T-helper 2 cell treated with Interferon-gamma antibody and Interleukin-4, amounts not matched to agents 5 μg/mL and 100 μg/mL, for 36 hours (primary cell): ENCODE measurements at regions not wholly inside any gene's neighbourhood (a gene's known extent, or its start where the extent isn't known, plus 50 kb on each side); places are given as distances from the start of the nearest gene placed in this dataset.
A peak's percentile ranks its signal among the peaks of the same experiment; 100 is the strongest.
"Not testable (repeated sequence)": the region's sequence is repeated elsewhere in the genome, so short reads cannot be mapped to it uniquely, and the experiment has no call there.

Experiments used
- DNase-seq: peaks from one replicate; pipeline ENCODE4 v3.0.0; 2021; ENCODE audit warnings: low spot score
- H3K27ac Mint-ChIP-seq: one replicate; pipeline ENCODE4 v1.8.0; 2021; ENCODE audit warnings: mild to moderate bottlenecking, mixed read lengths
- H3K27me3 Mint-ChIP-seq: one replicate; pipeline ENCODE4 v1.8.0; 2021; ENCODE audit warnings: low read depth, mixed read lengths
- H3K36me3 Mint-ChIP-seq: one replicate; pipeline ENCODE4 v1.8.0; 2021; ENCODE audit warnings: low read depth, mixed read lengths
- H3K4me1 Mint-ChIP-seq: one replicate; pipeline ENCODE4 v1.8.0; 2021; ENCODE audit warnings: low read depth, mixed read lengths
- H3K4me3 Mint-ChIP-seq: one replicate; pipeline ENCODE4 v1.8.0; 2022; ENCODE audit warnings: mild to moderate bottlenecking, moderate library complexity, mixed read lengths
- H3K9me3 Mint-ChIP-seq: one replicate; pipeline ENCODE4 v1.8.0; 2021; ENCODE audit warnings: mixed read lengths

DNA sequence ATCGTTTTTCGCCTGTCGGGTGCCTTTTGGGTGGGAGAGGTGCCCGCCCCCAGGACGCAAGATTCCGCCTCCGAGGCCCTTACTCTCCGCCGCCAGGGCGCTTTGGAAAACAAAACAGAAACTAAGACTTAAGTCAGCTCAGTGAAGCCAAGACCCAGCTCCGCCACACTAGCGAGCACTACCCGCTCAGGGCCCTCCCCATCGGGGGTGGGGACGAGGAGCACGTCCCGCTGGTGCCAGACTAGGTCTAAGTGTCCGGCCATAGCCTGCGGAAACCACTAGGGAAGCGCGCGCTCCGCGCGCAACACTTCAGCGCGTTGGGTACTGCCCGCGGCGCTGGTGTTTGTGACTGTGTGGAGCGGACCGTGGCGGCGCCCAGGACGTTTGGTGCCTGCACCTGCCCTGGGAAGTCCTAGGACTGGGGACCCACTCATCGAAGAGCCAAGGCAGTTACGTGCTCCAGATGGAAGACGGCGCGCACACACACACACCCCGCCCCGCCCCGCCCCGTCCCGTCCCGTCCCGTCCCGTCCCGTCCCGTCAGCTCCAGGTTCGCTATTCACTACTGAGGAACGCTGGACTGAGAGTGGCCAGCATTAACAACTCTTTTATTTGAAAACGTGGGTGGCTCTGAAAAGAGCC, 57.6 kb upstream of the BOLA1 start:
- H3K27me3 Mint-ChIP-seq, DNase-seq, H3K4me3 Mint-ChIP-seq, H3K9me3 Mint-ChIP-seq, H3K27ac Mint-ChIP-seq: not testable (repeated sequence)
- H3K4me1 Mint-ChIP-seq, result peaks cover 24% of the 10 kb centered on the region
- peaks cover 16% of the 10 kb centered on the region for H3K36me3 Mint-ChIP-seq

GRCh38 chr1:149842458-149843064, 56.8 kb upstream of the BOLA1 start:
- not testable (repeated sequence) for H3K9me3 Mint-ChIP-seq, H3K27ac Mint-ChIP-seq, H3K4me3 Mint-ChIP-seq, H3K27me3 Mint-ChIP-seq, DNase-seq
- peaks cover 32% of the 10 kb centered on the region for H3K4me1 Mint-ChIP-seq
- H3K36me3 Mint-ChIP-seq, result peaks cover 24% of the 10 kb centered on the region

DNA sequence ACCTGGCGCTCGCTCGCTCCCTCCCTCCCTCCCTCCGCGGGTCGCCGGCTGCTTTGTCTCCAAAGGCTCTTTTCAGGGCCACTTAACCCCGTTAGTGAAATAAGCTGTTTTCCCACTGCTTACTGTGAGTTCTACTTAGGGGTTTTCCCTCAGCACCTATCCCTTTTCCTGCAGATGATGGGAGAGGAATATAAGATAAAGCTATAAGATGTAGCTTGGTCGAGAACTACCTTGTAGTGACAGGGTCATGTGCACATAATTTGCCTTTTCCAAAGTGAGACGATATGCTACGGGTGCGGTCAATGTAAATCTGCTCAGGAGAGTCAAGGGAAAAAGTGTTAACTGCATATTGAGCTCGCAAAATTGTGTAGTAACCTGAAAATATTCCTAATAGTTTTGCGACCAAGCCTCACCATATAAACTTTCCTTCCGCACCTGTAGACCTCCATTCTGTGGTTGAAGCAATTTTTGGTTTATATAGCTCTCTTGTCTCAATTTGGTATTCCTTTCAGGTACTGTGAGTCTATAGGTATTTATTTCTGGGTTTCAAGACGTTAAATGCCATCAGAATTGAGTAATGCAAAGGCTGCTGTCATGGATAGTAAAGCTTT, 55.8 kb upstream of the BOLA1 start:
- DNase-seq, result peak; percentile 7
- Mint-ChIP-seq H3K9me3 (no peaks in the 10 kb centered on the region), H3K4me1 (peaks cover 38% of the 10 kb centered on the region), H3K27me3 (no peaks in the 10 kb centered on the region), H3K36me3 (peaks cover 27% of the 10 kb centered on the region), H3K27ac (peak overlapping the region; percentile 94), H3K4me3 (peak overlapping the region; percentile 92)

DNA sequence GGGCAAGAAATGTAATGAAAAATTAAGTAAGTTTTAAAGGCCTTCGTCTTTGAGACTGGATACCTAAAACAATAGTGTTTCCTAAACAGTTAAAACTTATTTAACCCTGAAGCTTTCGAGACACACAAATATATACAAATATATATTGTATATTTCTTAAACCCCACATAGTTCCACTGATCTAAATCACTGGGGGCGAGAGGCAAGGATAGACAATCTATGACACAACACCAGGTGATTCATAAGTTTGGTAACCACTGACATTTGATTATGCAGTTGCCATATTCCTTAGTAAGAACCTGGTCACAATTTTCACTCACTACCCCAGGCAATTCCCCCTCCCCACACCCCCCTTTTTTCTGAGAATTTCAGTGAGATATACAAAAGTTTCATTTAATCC, 55.3 kb upstream of the BOLA1 start:
- Mint-ChIP-seq H3K4me3 (peak overlapping the region; percentile 92), H3K36me3 (peaks cover 27% of the 10 kb centered on the region), H3K27me3 (no peaks in the 10 kb centered on the region)

GRCh38 chr1:149844650-149845255, 54.6 kb upstream of the BOLA1 start:
- H3K27ac Mint-ChIP-seq, result peak overlapping the region; percentile 94
- H3K27me3 Mint-ChIP-seq, result no peaks in the 10 kb centered on the region
- no peaks in the 10 kb centered on the region for H3K9me3 Mint-ChIP-seq
- no peak for DNase-seq
- peak overlapping the region; percentile 92 for H3K4me3 Mint-ChIP-seq
- peaks cover 49% of the 10 kb centered on the region for H3K4me1 Mint-ChIP-seq
- H3K36me3 Mint-ChIP-seq, result peaks cover 29% of the 10 kb centered on the region

More for the DNA sequence above, 55.3 kb upstream of the BOLA1 start:
- peaks cover 43% of the 10 kb centered on the region for H3K4me1 Mint-ChIP-seq
- H3K27ac Mint-ChIP-seq, result peak overlapping the region; percentile 94
- peak; percentile 24 for DNase-seq
- H3K9me3 Mint-ChIP-seq, result no peaks in the 10 kb centered on the region

DNA sequence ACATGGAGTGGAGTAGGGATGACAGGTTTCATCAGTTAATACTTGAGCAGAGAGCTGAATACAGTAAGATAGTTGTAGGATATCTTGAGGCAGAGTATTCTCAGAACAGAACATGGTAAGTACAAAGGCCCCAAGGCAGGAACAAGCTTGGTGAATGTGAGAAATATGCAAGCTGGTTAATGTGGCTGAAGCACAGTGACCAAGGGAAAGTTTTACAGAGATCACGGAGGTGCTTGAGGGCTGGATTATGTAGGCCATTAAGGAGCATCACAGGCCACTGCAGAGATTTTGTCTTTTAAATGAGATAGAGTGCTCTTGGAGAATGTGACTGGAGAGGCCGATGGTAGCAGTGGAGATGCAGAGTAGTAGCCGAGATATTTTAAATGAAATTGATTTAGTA, 54.0 kb upstream of the BOLA1 start:
- Mint-ChIP-seq H3K4me3 (peak overlapping the region; percentile 92), H3K4me1 (peaks cover 52% of the 10 kb centered on the region), H3K27me3 (no peaks in the 10 kb centered on the region), H3K9me3 (no peaks in the 10 kb centered on the region), H3K27ac (peak overlapping the region; percentile 84), H3K36me3 (peaks cover 32% of the 10 kb centered on the region)
- DNase-seq, result peak; percentile 9

GRCh38 chr1:149846042-149846441, 53.3 kb upstream of the BOLA1 start:
- Mint-ChIP-seq H3K27me3 (no peaks in the 10 kb centered on the region), H3K36me3 (peaks cover 32% of the 10 kb centered on the region), H3K4me3 (peak overlapping the region; percentile 92), H3K9me3 (no peaks in the 10 kb centered on the region), H3K4me1 (peaks cover 52% of the 10 kb centered on the region), H3K27ac (peak overlapping the region; percentile 84)
- peak; percentile 6 for DNase-seq

DNA sequence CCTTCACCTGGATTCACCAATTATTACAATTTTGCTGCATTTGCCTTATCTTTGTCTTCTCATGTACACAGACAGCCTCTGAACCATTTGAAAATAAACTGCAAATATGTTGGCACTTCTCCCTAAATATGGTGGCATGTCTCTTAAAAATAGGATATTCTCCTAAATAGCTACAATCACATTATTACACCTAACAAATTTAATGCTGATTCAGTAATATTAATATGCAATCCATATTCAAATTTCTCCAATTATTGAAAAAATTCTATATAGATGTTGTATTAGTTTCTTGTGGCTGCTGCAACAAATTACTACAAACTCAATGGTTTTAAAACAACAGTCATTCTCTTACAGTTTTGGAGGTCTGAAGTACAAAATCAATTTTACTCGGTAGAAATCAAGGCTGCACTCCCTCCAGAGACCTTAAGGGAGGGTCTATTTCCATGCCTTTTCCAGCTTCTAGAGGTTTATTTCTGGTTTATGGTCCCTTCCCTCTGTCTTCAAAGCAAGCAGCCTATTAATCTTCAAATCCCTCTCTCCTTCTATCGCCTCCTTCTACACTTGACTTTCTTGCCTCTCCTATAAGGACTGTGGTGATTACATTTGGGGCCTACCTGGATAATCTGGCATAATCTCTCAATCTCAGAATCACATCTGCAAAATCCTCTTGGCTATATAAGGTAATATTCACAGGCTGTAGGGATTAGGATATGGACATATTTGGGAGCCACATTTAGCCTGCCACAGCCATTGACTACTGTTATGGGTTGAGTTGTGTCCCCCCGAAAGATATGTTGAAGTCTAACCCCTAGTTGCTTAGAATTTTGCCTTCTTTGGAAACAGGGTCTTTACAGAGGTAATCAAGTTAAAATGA, 52.5 kb upstream of the BOLA1 start:
- Mint-ChIP-seq H3K27ac (peak overlapping the region; percentile 86), H3K9me3 (no peaks in the 10 kb centered on the region), H3K36me3 (peaks cover 32% of the 10 kb centered on the region), H3K27me3 (no peaks in the 10 kb centered on the region), H3K4me3 (peak overlapping the region; percentile 79), H3K4me1 (peaks cover 52% of the 10 kb centered on the region)
- no peak for DNase-seq

GRCh38 chr1:149848340-149849110, 50.8 kb upstream of the BOLA1 start:
- H3K27me3 Mint-ChIP-seq, result no peaks in the 10 kb centered on the region
- DNase-seq, result peak; percentile 3

DNA sequence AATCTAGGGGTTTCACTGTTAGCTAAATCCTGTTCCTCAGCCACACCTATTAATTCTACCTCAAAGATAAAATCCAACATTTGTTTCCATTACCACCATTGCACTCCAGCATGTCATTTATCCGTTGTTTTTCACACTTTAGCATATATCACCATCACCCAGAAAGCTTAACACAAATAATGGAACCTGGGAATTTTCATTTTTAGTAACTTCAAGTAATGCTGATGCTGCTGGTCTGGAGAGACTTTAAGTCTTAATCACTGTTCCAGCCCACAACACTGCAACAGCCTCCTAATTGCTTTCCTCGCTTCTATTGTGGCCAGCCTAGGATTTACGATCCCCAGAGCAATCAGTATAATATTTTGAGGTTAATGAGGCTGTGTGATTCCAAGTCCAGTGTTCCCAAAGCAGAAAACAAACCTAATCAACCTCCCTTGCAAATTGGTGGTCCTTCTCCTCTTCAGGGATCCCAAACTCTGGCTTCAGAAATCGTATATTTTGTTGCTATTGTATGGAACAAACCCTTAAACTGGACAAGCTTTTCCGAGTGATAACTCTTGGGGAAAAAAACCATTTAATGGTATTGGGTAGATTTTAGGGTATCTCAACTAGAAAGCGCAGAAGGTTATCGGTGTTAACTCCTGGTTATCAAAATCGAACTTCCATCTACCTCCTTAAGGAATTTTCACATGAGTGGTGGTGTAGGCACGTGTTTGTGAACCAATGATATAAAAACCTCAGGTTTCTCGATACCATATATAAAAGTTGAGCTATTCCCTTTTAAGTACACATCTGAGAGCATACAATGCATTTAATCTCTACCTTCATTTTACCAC, 50.0 kb upstream of the BOLA1 start:
- Mint-ChIP-seq H3K27ac (peak overlapping the region; percentile 93), H3K9me3 (no peaks in the 10 kb centered on the region), H3K4me3 (peak overlapping the region; percentile 88), H3K36me3 (peaks cover 30% of the 10 kb centered on the region), H3K27me3 (no peaks in the 10 kb centered on the region), H3K4me1 (peaks cover 46% of the 10 kb centered on the region)
- DNase-seq, result peak; percentile 3

More at GRCh38 chr1:149848340-149849110, 50.8 kb upstream of the BOLA1 start:
- Mint-ChIP-seq H3K36me3 (peaks cover 32% of the 10 kb centered on the region), H3K27ac (peak overlapping the region; percentile 93), H3K4me1 (peaks cover 50% of the 10 kb centered on the region), H3K4me3 (peak overlapping the region; percentile 88), H3K9me3 (no peaks in the 10 kb centered on the region)
